SK-N-SH (cell line): ENCODE measurements at regions not wholly inside any gene's neighbourhood (a gene's known extent, or its start where the extent isn't known, plus 50 kb on each side); places are given as distances from the start of the nearest gene placed in this dataset.

Experiments used
- CHD2 ChIP-seq: fragments of 150-350 bp; IDR thresholded peaks from 2 replicates; pipeline ENCODE4 v1.6.1; 2018; ENCODE audit warnings: low read length; ENCODE audit not compliant: partially characterized antibody
- CTCF ChIP-seq: fragments of 200-600 bp; sonication (generic); IDR thresholded peaks from 2 replicates; pipeline ENCODE4 v1.6.1; 2017; ENCODE audit warnings: antibody characterized with exemption, mild to moderate bottlenecking, moderate library complexity
- EZH2phosphoT487 ChIP-seq: fragments of 200-600 bp; sonication (generic); IDR thresholded peaks from 2 replicates; pipeline ENCODE4 v1.6.1; 2017; ENCODE audit warnings: low read depth, mixed run types, mild to moderate bottlenecking, antibody characterized with exemption, moderate library complexity, borderline replicate concordance
- FOXJ3 ChIP-seq: sonication (generic); formaldehyde crosslinking; IDR thresholded peaks from 2 replicates; pipeline ENCODE4 v1.5.1; 2020; ENCODE audit warnings: mild to moderate bottlenecking, missing genetic modification reagents
- PBX3 ChIP-seq: IDR thresholded peaks from 2 replicates; pipeline ENCODE4; 2012
- POLR2AphosphoS5 ChIP-seq: IDR thresholded peaks from 2 replicates; pipeline ENCODE4 v1.6.1; 2012; ENCODE audit warnings: low read depth, low read length
- SIN3A ChIP-seq: IDR thresholded peaks from 2 replicates; pipeline ENCODE4 v1.6.1; 2012; ENCODE audit warnings: low read depth, mild to moderate bottlenecking, low read length, moderate library complexity, borderline replicate concordance
- USF2 ChIP-seq: fragments of 150-350 bp; IDR thresholded peaks from 2 replicates; pipeline ENCODE4 v1.6.1; 2017; ENCODE audit warnings: antibody characterized with exemption, low read length, low read depth, borderline replicate concordance
- YY1 ChIP-seq: IDR thresholded peaks from 2 replicates; pipeline ENCODE4 v1.4.0; 2012; ENCODE audit warnings: low read depth, mild to moderate bottlenecking

- TF ChIP-seq SIN3A (no peak), CTCF (no peak), POLR2AphosphoS5 (no peak), YY1 (no peak), EZH2phosphoT487 (no peak), PBX3 (no peak), USF2 (no peak), CHD2 (no peak), FOXJ3 (CRISPR knock-in tag) (no peak)
These were observed 161.0 kb upstream of the SGK1 start for GRCh38 chr6:134478764-134479399.
